Tibial nerve (tissue), 3 donors: ENCODE measurements at regions not wholly inside any gene's neighbourhood (a gene's known extent, or its start where the extent isn't known, plus 50 kb on each side); places are given as distances from the start of the nearest gene placed in this dataset.

Experiments used
- POLR2A ChIP-seq, 2 donors: fragments of 450-650 bp; IDR thresholded peaks; one replicate each; pipeline ENCODE4 v1.6.1; 2017; ENCODE audit warnings: antibody characterized with exemption in 2 of 2, mild to moderate bottlenecking in 2 of 2, moderate library complexity in 2 of 2
- TF ChIP-seq, protein P1 (sequence below), 5 experiments: fragments of 200-600 bp in 3 of 5; fragments of 450-650 bp in 2 of 5; sonication (generic) in 3 of 5; IDR thresholded peaks; one replicate each; pipeline ENCODE4 v1.5.1; 2016 to 2019; ENCODE audit warnings: antibody characterized with exemption in 5 of 5, mild to moderate bottlenecking in 3 of 5, moderate library complexity in 2 of 5

DNA sequence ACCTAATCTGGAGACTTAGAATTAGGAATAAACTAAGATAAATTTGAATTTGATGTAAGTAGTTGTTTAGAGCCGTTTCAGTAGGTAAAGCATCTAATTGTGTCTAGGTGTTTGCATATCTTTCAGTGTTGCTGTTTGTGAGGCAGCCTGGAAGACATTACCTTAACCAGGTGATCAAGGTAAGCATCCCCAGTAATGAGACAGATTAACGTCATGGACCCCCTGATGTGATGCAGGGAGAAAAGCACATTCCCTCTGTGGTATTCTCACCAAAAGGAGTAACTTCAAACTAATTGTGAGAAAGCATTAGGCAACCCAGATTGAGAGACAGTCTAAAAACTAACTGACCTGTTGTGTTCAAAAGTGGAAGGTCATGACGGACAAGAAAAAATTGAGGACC lies 251.6 kb downstream of the NUAK1 start:
- TF ChIP-seq, protein P1, sequence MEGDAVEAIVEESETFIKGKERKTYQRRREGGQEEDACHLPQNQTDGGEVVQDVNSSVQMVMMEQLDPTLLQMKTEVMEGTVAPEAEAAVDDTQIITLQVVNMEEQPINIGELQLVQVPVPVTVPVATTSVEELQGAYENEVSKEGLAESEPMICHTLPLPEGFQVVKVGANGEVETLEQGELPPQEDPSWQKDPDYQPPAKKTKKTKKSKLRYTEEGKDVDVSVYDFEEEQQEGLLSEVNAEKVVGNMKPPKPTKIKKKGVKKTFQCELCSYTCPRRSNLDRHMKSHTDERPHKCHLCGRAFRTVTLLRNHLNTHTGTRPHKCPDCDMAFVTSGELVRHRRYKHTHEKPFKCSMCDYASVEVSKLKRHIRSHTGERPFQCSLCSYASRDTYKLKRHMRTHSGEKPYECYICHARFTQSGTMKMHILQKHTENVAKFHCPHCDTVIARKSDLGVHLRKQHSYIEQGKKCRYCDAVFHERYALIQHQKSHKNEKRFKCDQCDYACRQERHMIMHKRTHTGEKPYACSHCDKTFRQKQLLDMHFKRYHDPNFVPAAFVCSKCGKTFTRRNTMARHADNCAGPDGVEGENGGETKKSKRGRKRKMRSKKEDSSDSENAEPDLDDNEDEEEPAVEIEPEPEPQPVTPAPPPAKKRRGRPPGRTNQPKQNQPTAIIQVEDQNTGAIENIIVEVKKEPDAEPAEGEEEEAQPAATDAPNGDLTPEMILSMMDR (IDR thresholded peaks at IDR 0.05), result no peak
- TF ChIP-seq POLR2A (IDR thresholded peaks at IDR 0.05), result no peak
